IMR-90 (cell line): ENCODE measurements at regions not wholly inside any gene's neighbourhood (a gene's known extent, or its start where the extent isn't known, plus 50 kb on each side); places are given as distances from the start of the nearest gene placed in this dataset.

Experiments used
- ATAC-seq: fragments of 200-7000 bp; cut with Tn5 transposase; 2 replicates; pipeline ENCODE4 v1.9.1; 2020; ENCODE audit warnings: low read depth, mild to moderate bottlenecking, moderate library complexity
- BruUV-seq: library from RNA; stranded (reverse); fragments of 400-500 nt; replicated peaks from 2 replicates; lab custom pipeline; 2021; lab: Mats Ljungman, UMichigan
- CTCF ChIA-PET: fragments of 300-600 bp; formaldehyde crosslinking; extraction: SDS; loops from one replicate; lab custom pipeline; 2021; ENCODE audit warnings: antibody characterized with exemption; lab: Yijun Ruan, JAX
- POLR2A ChIA-PET: fragments of 300-600 bp; sonication (Branson Sonifier 250); formaldehyde crosslinking; loops from one replicate; lab custom pipeline; 2022; ENCODE audit warnings: antibody characterized with exemption; ENCODE audit not compliant: unreplicated experiment; lab: Charles Lee
- DNase-seq: peaks from one replicate; pipeline ENCODE4 v3.0.0; 2013
- H2AFZ ChIP-seq: replicated peaks from 2 replicates; pipeline ENCODE3; 2013; ENCODE audit warnings: low read length, mild to moderate bottlenecking; ENCODE audit not compliant: poor library complexity
- H2AK5ac ChIP-seq: 2 replicates; pipeline ENCODE4 v1.6.1; 2013; ENCODE audit warnings: low read depth, low read length, inconsistent platforms
- H2AK9ac ChIP-seq: replicated peaks from 2 replicates; pipeline ENCODE3; 2013; ENCODE audit warnings: mild to moderate bottlenecking, low read depth, low read length, moderate library complexity; ENCODE audit not compliant: poor library complexity
- H2BK120ac ChIP-seq: 2 replicates; pipeline ENCODE4 v1.6.1; 2013; ENCODE audit warnings: low read depth, low read length, inconsistent platforms
- H2BK15ac ChIP-seq: 3 replicates; pipeline ENCODE4 v1.6.1; 2013; ENCODE audit warnings: low read depth, low read length, inconsistent platforms
- H2BK20ac ChIP-seq: 2 replicates; pipeline ENCODE4 v1.6.1; 2013; ENCODE audit warnings: low read depth, mild to moderate bottlenecking, inconsistent platforms, low read length, moderate library complexity
- H2BK5ac ChIP-seq: 2 replicates; pipeline ENCODE4 v1.6.1; 2013; ENCODE audit warnings: mild to moderate bottlenecking, low read depth, low read length, inconsistent platforms; ENCODE audit not compliant: poor library complexity, severe bottlenecking
- H3K14ac ChIP-seq: replicated peaks from 2 replicates; pipeline ENCODE4 v1.6.1; 2013; ENCODE audit warnings: low read depth, low read length, inconsistent platforms
- H3K18ac ChIP-seq: 2 replicates; pipeline ENCODE4 v1.6.1; 2013; ENCODE audit warnings: low read depth, low read length, control low read depth
- H3K23ac ChIP-seq: 2 replicates; pipeline ENCODE4 v1.6.1; 2013; ENCODE audit warnings: low read depth, low read length, inconsistent platforms
- H3K27ac ChIP-seq: 2 replicates; pipeline ENCODE4 v1.5.1; 2013; ENCODE audit warnings: mild to moderate bottlenecking, control low read depth, low read length; ENCODE audit not compliant: insufficient read depth
- H3K27me3 ChIP-seq: 2 replicates; pipeline ENCODE4 v1.6.1; 2013; ENCODE audit warnings: low read length; ENCODE audit not compliant: control insufficient read depth, insufficient read depth
- H3K36me3 ChIP-seq: 2 replicates; pipeline ENCODE4 v1.6.1; 2013; ENCODE audit warnings: low read length, mixed read lengths; ENCODE audit not compliant: control insufficient read depth, insufficient read depth
- H3K4ac ChIP-seq: 2 replicates; pipeline ENCODE4 v1.6.1; 2013; ENCODE audit warnings: low read depth, low read length, inconsistent platforms
- H3K4me1 ChIP-seq: 2 replicates; pipeline ENCODE4 v1.6.1; 2013; ENCODE audit warnings: low read length, mixed read lengths; ENCODE audit not compliant: control insufficient read depth, insufficient read depth
- H3K4me2 ChIP-seq: 2 replicates; pipeline ENCODE4 v1.6.1; 2013; ENCODE audit warnings: low read depth, mild to moderate bottlenecking, control low read depth, low read length, moderate library complexity
- H3K4me3 ChIP-seq: 2 replicates; pipeline ENCODE4 v1.5.1; 2013; ENCODE audit warnings: low read depth, mild to moderate bottlenecking, control low read depth, low read length, moderate library complexity; ENCODE audit not compliant: insufficient read depth
- H3K56ac ChIP-seq: 2 replicates; pipeline ENCODE4 v1.6.1; 2013; ENCODE audit warnings: low read length, inconsistent platforms; ENCODE audit not compliant: insufficient read depth; ENCODE audit errors: extremely low read depth
- H3K79me1 ChIP-seq, 2 experiments: 2 replicates each; pipeline ENCODE4 v1.6.1; 2013; ENCODE audit warnings: low read length in 2 of 2, inconsistent platforms in 1 of 2, low read depth in 1 of 2
- H3K9ac ChIP-seq: 2 replicates; pipeline ENCODE4 v1.6.1; 2013; ENCODE audit warnings: low read depth, low read length, control low read depth
- H3K9me1 ChIP-seq: 2 replicates; pipeline ENCODE4 v1.6.1; 2013; ENCODE audit warnings: low read length, inconsistent platforms; ENCODE audit not compliant: insufficient read depth
- H3K9me3 ChIP-seq: 2 replicates; pipeline ENCODE4 v1.6.1; 2013; ENCODE audit warnings: low read length; ENCODE audit not compliant: control insufficient read depth, insufficient read depth
- H4K20me1 ChIP-seq: 2 replicates; pipeline ENCODE4 v1.6.1; 2013; ENCODE audit warnings: low read length, inconsistent platforms; ENCODE audit not compliant: insufficient read depth
- H4K5ac ChIP-seq: 2 replicates; pipeline ENCODE4 v1.6.1; 2013; ENCODE audit warnings: mild to moderate bottlenecking, low read depth, low read length, control low read depth
- H4K8ac ChIP-seq, 2 experiments: 2 replicates each; pipeline ENCODE4 v1.6.1; 2013; ENCODE audit warnings: low read depth in 2 of 2, low read length in 2 of 2, control low read depth in 1 of 2, inconsistent platforms in 1 of 2
- H4K91ac ChIP-seq: 2 replicates; pipeline ENCODE4 v1.6.1; 2013; ENCODE audit warnings: low read depth, low read length, inconsistent platforms; ENCODE audit not compliant: insufficient read depth
- MXI1 ChIP-seq: IDR thresholded peaks from 2 replicates; pipeline ENCODE4 v1.6.1; 2012; ENCODE audit warnings: low read depth, mild to moderate bottlenecking, low read length, moderate library complexity, borderline replicate concordance
- NFE2L2 ChIP-seq: fragments of 150-350 bp; IDR thresholded peaks from 2 replicates; pipeline ENCODE4 v1.6.1; 2016; ENCODE audit warnings: low read depth, mild to moderate bottlenecking, low read length
- WGBS, 2 experiments: methylation state at CpG; one replicate each; pipeline versions ENCODE4 v1.1.5 to v1.1.7; 2013; ENCODE audit warnings: missing lambda C conversion rate in 2 of 2; ENCODE audit not compliant: insufficient read length in 1 of 2; ENCODE audit errors: extremely low coverage in 2 of 2; 5-methylcytosine and 5-hydroxymethylcytosine counted together
- dilution Hi-C: fragments of 300-500 bp; cut with HindIII; formaldehyde crosslinking; loops from one replicate; pipeline ENCODE4 v1.14.3; 2018; ENCODE audit warnings: low sequenced_read_pairs; ENCODE audit not compliant: unreplicated experiment
- in situ Hi-C: fragments of 300-500 bp; cut with MboI; formaldehyde crosslinking; loops from 3 replicates; pipeline ENCODE4 v1.14.3; 2019; ENCODE audit warnings: low sequenced_read_pairs, inconsistent platforms, mixed read lengths
- intact Hi-C: fragments of 100-400 bp; cut with micrococcal nuclease; formaldehyde crosslinking; loops from 2 replicates; pipeline ENCODE4 v1.10.0; 2022

DNA sequence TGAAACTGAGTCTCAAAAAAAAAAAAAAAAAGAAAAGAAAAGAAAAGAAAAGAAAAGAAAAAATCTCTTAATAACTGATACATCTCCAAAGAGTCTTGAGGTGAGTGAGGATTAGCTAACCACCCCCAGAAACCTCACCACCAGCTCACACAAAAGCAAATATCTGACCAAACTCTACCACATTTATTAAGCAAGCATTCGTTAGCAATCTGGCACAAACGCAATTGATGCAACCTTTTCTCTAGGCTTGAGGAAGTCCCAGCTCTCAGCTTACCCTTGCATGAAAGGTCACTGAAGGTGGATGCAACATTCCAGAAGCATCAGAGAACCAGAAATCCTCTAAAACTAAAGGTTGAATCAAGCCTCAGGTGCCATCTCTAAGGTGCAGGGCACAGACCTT lies 231.9 kb upstream of the BCOR start:
- Histone ChIP-seq H4K8ac (no peak overlapping the region), H2AK5ac (no peak overlapping the region), H3K23ac (no peak overlapping the region), H2BK15ac (no peak overlapping the region), H4K20me1 (no peaks in the 10 kb centered on the region), H3K4me1 (no peaks in the 10 kb centered on the region), H3K79me1 (no peaks in the 10 kb centered on the region), H4K91ac (no peak overlapping the region), H3K4me2 (no peak overlapping the region), H3K4ac (no peak overlapping the region), H3K4me3 (no peak overlapping the region), H3K9ac (no peak overlapping the region), H3K27ac (no peak overlapping the region), H3K56ac (no peak overlapping the region), H3K36me3 (no peaks in the 10 kb centered on the region), H2AK9ac (no peak overlapping the region), H2AFZ (no peak overlapping the region), H2BK5ac (no peak overlapping the region), H2BK120ac (no peak overlapping the region), H4K5ac (no peak overlapping the region), H3K27me3 (peaks cover 14% of the 10 kb centered on the region), H3K18ac (no peak overlapping the region), H3K9me3 (no peaks in the 10 kb centered on the region), H3K14ac (no peak overlapping the region), H3K9me1 (no peaks in the 10 kb centered on the region), H2BK20ac (no peak overlapping the region)
- intact Hi-C loops: no loop called here
- ChIA-PET POLR2A (no interaction called here), CTCF (no interaction called here)
- no TSS peak for BruUV-seq
- in situ Hi-C loops: no loop called here
- WGBS, 2 experiments: 80% methylated on average over 1 of the region's 2 CpGs; no CpG with 5 or more reads in 1 of the 2 experiments
- no peak for DNase-seq
- dilution Hi-C loops: no loop called here
- no peak for ATAC-seq
- TF ChIP-seq NFE2L2 (no peak), MXI1 (no peak)
